Stimulated activated naive CD8-positive, alpha-beta T cell treated with anti-CD3 and anti-CD28 coated beads, Interleukin-15, amount 100 ng/mL, for 72 hours (primary cell): ENCODE measurements at regions not wholly inside any gene's neighbourhood (a gene's known extent, or its start where the extent isn't known, plus 50 kb on each side); places are given as distances from the start of the nearest gene placed in this dataset.

Source experiments
- ATAC-seq: fragments of 150-1000 bp; cut with Tn5 transposase; 2 replicates; pipeline ENCODE4 v1.10.0; 2021; ENCODE audit warnings: mild to moderate bottlenecking, moderate library complexity
- DNase-seq, 2 donors: peaks; one replicate each; pipeline ENCODE4 v3.0.0; 2021 to 2022
- H3K27ac Mint-ChIP-seq, 2 donors: one replicate each; pipeline ENCODE4 v1.8.0; 2022; ENCODE audit warnings: mild to moderate bottlenecking in 2 of 2, mixed read lengths in 2 of 2, moderate library complexity in 2 of 2
- H3K27me3 Mint-ChIP-seq: one replicate; pipeline ENCODE4 v1.8.0; 2022; ENCODE audit warnings: mixed read lengths
- H3K4me1 Mint-ChIP-seq: one replicate; pipeline ENCODE4 v1.8.0; 2022; ENCODE audit warnings: mild to moderate bottlenecking, mixed read lengths
- H3K4me3 Mint-ChIP-seq, 2 donors: one replicate each; pipeline ENCODE4 v1.8.0; 2022; ENCODE audit warnings: mild to moderate bottlenecking in 2 of 2, mixed read lengths in 2 of 2, moderate library complexity in 1 of 2
- H3K9me3 Mint-ChIP-seq, 2 donors: one replicate each; pipeline ENCODE4 v1.8.0; 2022; ENCODE audit warnings: mixed read lengths in 2 of 2

- Mint-ChIP-seq H3K27me3 (no peaks in the 10 kb centered on the region), H3K27ac (no peak overlapping the region), H3K4me3 (no peak overlapping the region), H3K4me1 (no peaks in the 10 kb centered on the region), H3K9me3 (peaks cover 16 to 19% of the 10 kb centered on the region in 2 donors)
- DNase-seq (no peak), ATAC-seq (no peak)
Observed at GRCh38 chr3:59153648-59154047, 103.8 kb upstream of the CFAP20DC start.

- ATAC-seq = no peak
- H3K4me3 Mint-ChIP-seq = no peak overlapping the region
- DNase-seq = no peak
- no peak overlapping the region for H3K27ac Mint-ChIP-seq
- peaks cover 17 to 21% of the 10 kb centered on the region in 2 donors for H3K9me3 Mint-ChIP-seq
- no peaks in the 10 kb centered on the region for H3K27me3 Mint-ChIP-seq
- H3K4me1 Mint-ChIP-seq = no peaks in the 10 kb centered on the region
Observed at GRCh38 chr3:59152943-59153342, 103.1 kb upstream of the CFAP20DC start.

- no peak overlapping the region for H3K4me3 Mint-ChIP-seq
- H3K27me3 Mint-ChIP-seq = no peaks in the 10 kb centered on the region
- ATAC-seq (no peak), DNase-seq (no peak)
- no peaks in the 10 kb centered on the region for H3K4me1 Mint-ChIP-seq
- H3K27ac Mint-ChIP-seq = no peak overlapping the region
- peaks cover 25 to 30% of the 10 kb centered on the region in 2 donors for H3K9me3 Mint-ChIP-seq
Observed at GRCh38 chr3:59150039-59150438, 100.2 kb upstream of the CFAP20DC start.

DNA sequence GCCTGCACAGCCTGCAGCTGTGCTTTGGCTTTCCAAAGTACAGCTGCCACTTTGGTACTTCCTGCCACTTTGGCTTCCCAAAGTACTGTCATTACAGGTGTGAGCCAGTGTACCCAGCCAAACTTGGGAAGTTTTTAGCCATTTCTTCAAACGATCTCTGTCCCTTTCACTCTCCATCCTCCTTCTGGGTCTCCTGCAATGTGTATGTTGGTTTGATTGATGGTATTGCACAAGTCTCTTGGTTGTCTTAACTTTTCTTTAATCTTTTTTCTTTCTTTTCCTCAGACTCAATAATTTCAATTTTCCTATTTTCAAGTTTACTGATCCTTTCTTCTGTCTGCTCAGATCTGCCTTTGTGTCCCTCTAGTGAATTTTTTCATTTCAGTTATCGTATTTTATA, 99.3 kb upstream of the CFAP20DC start:
- Mint-ChIP-seq H3K27ac (no peak overlapping the region), H3K4me3 (no peak overlapping the region), H3K9me3 (peaks cover 25 to 30% of the 10 kb centered on the region in 2 donors), H3K27me3 (no peaks in the 10 kb centered on the region), H3K4me1 (no peaks in the 10 kb centered on the region)
- ATAC-seq (no peak), DNase-seq (no peak)

GRCh38 chr3:59143447-59143846, 93.6 kb upstream of the CFAP20DC start:
- no peak for ATAC-seq
- Mint-ChIP-seq H3K9me3 (peaks cover 9 to 11% of the 10 kb centered on the region in 2 donors), H3K27me3 (no peaks in the 10 kb centered on the region)

DNA sequence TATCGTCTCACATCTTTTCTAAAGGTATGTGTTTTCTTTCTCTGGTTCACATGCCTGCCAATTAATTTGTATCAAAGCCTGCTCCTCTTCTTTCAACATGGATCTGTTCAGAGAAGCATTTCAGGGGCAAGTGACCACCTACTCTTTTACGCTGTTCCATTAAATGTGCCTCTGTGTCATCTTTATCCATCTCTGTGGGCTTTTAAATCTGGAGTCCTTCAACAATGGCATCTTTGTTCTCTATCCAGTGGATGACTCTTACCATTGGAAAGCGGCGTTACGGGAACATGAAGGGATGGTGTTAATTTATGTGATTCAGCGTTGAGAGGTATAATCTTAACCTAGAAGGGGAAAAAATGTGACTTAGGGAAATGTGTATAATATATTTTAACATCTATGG, 92.7 kb upstream of the CFAP20DC start:
- Mint-ChIP-seq H3K9me3 (peaks cover 5% of the 10 kb centered on the region in 2 donors), H3K4me3 (no peak overlapping the region), H3K27ac (no peak overlapping the region), H3K27me3 (no peaks in the 10 kb centered on the region), H3K4me1 (no peaks in the 10 kb centered on the region)
- no peak for ATAC-seq
- no peak for DNase-seq

More at GRCh38 chr3:59143447-59143846, 93.6 kb upstream of the CFAP20DC start:
- no peak overlapping the region for H3K27ac Mint-ChIP-seq
- H3K4me3 Mint-ChIP-seq = no peak overlapping the region
- DNase-seq = no peak
- no peaks in the 10 kb centered on the region for H3K4me1 Mint-ChIP-seq

- Mint-ChIP-seq H3K9me3 (no peaks in the 10 kb centered on the region), H3K4me3 (no peak overlapping the region), H3K27ac (no peak overlapping the region), H3K4me1 (no peaks in the 10 kb centered on the region), H3K27me3 (no peaks in the 10 kb centered on the region)
- ATAC-seq (no peak), DNase-seq (no peak)
Observed at GRCh38 chr3:59138966-59139365, 89.1 kb upstream of the CFAP20DC start.

GRCh38 chr3:59137415-59137814, 87.6 kb upstream of the CFAP20DC start:
- Mint-ChIP-seq H3K27me3 (no peaks in the 10 kb centered on the region), H3K4me3 (no peak overlapping the region), H3K4me1 (no peaks in the 10 kb centered on the region), H3K9me3 (no peaks in the 10 kb centered on the region), H3K27ac (no peak overlapping the region)
- ATAC-seq (no peak), DNase-seq (no peak)

- no peaks in the 10 kb centered on the region for H3K9me3 Mint-ChIP-seq
- no peak overlapping the region for H3K4me3 Mint-ChIP-seq
- peak overlapping the region in 1 of 2 donors; percentile 44 for H3K27ac Mint-ChIP-seq
- no peaks in the 10 kb centered on the region for H3K4me1 Mint-ChIP-seq
- ATAC-seq (no peak), DNase-seq (no peak)
- no peaks in the 10 kb centered on the region for H3K27me3 Mint-ChIP-seq
Observed at GRCh38 chr3:59136081-59136480, 86.3 kb upstream of the CFAP20DC start.

GRCh38 chr3:59135096-59135495, 85.3 kb upstream of the CFAP20DC start:
- no peak for DNase-seq
- no peak overlapping the region for H3K4me3 Mint-ChIP-seq

GRCh38 chr3:59133311-59133710, 83.5 kb upstream of the CFAP20DC start:
- H3K4me3 Mint-ChIP-seq = no peak overlapping the region
- H3K4me1 Mint-ChIP-seq = no peaks in the 10 kb centered on the region
- no peak for DNase-seq
- ATAC-seq = no peak
- H3K27me3 Mint-ChIP-seq = no peaks in the 10 kb centered on the region
- H3K9me3 Mint-ChIP-seq = no peaks in the 10 kb centered on the region
- H3K27ac Mint-ChIP-seq = no peak overlapping the region

More at GRCh38 chr3:59135096-59135495, 85.3 kb upstream of the CFAP20DC start:
- H3K27me3 Mint-ChIP-seq = no peaks in the 10 kb centered on the region
- ATAC-seq = no peak
- no peaks in the 10 kb centered on the region for H3K9me3 Mint-ChIP-seq
- no peak overlapping the region for H3K27ac Mint-ChIP-seq
- H3K4me1 Mint-ChIP-seq = no peaks in the 10 kb centered on the region

DNA sequence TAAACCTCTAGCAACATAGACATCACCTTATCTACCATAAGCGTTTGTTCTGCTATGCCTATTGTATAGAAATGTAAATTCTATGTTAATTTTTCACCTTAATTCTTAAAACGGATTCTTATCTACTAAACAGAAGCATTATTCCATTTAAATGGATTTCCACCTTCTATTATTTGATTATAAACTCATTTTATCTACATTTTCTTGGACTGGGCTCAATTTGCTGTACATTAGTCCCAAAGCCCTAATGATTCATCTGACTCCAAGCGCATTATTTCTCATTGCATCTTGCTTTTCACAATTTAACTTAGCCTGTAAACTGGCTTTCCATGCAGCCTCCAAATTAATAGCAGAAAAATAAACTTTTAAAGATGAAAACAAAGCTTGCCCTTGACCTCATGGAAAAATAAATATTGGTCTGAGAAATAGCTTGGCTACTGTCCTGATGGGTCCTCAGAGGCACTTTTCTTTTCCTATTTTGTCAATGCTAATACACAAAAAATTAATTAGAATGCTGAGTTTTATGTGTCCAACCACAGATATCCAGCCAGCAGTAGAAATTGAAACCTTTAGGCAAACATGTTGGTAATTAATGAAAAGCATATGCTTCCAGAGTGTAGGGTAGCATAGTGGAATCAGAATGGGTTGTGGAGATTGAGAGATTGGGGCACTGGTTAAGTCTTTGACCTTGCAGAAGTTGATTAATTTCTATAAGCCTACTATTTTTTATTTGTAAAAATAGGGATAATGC, 81.4 kb upstream of the CFAP20DC start:
- peaks cover 6% of the 10 kb centered on the region for H3K27me3 Mint-ChIP-seq
- no peaks in the 10 kb centered on the region for H3K9me3 Mint-ChIP-seq

GRCh38 chr3:59128685-59129084, 78.9 kb upstream of the CFAP20DC start:
- DNase-seq (no peak), ATAC-seq (no peak)
- peaks cover 8% of the 10 kb centered on the region for H3K27me3 Mint-ChIP-seq
- no peak overlapping the region for H3K27ac Mint-ChIP-seq
- no peak overlapping the region for H3K4me3 Mint-ChIP-seq
- no peaks in the 10 kb centered on the region for H3K4me1 Mint-ChIP-seq
- H3K9me3 Mint-ChIP-seq = no peaks in the 10 kb centered on the region

More for the DNA sequence above, 81.4 kb upstream of the CFAP20DC start:
- no peak overlapping the region for H3K4me3 Mint-ChIP-seq
- H3K4me1 Mint-ChIP-seq = no peaks in the 10 kb centered on the region
- DNase-seq (no peak), ATAC-seq (no peak)
- no peak overlapping the region for H3K27ac Mint-ChIP-seq

DNA sequence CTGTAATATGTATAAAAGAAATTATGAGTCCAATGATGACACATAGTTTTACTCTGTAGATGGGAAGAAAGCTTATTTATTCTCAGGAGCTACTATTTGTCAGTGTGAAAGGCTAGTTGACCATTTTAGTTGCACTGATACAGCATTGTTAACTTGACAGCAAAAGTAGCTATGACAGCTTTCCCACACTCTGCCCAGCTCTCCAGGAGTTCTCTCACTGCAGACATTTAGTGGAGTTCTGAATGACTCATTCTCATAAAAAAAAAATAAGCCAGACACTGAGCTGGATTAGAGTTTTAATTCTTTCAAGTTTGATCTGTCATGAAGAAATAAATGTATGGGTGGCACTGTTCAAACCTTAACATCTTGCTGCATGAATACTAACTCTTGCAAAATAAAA, 77.2 kb upstream of the CFAP20DC start:
- Mint-ChIP-seq H3K9me3 (no peaks in the 10 kb centered on the region), H3K4me3 (no peak overlapping the region), H3K4me1 (no peaks in the 10 kb centered on the region), H3K27me3 (peaks cover 8% of the 10 kb centered on the region), H3K27ac (no peak overlapping the region)
- no peak for DNase-seq
- no peak for ATAC-seq

DNA sequence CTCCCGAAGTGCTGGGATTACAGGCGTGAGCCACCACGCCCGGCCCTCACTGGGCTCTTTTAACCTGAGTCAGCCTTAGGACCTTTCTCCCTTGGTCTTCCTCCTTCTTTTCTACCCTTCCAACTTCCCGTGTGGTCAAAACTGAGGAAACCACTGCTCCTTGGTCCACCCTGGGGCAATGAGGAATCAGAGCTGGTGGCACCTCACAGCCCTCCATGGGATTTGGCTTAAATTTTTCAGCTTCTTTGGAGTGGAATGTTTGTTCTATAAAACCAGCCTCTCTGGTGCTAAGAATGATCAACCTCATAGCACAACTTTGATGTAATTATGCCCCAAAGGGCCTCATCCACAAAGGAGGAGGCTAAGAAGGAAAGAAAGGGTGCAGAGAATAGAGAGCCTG, 76.6 kb upstream of the CFAP20DC start:
- Mint-ChIP-seq H3K27ac (no peak overlapping the region), H3K4me3 (no peak overlapping the region), H3K4me1 (no peaks in the 10 kb centered on the region), H3K9me3 (no peaks in the 10 kb centered on the region), H3K27me3 (peaks cover 8% of the 10 kb centered on the region)
- no peak for ATAC-seq
- DNase-seq = no peak

- no peaks in the 10 kb centered on the region for H3K9me3 Mint-ChIP-seq
- no peak for ATAC-seq
- no peak for DNase-seq
- H3K27ac Mint-ChIP-seq = peak overlapping the region in 1 of 2 donors; percentile 21
- H3K27me3 Mint-ChIP-seq = peaks cover 5% of the 10 kb centered on the region
- H3K4me1 Mint-ChIP-seq = no peaks in the 10 kb centered on the region
- no peak overlapping the region for H3K4me3 Mint-ChIP-seq
Observed at GRCh38 chr3:59121346-59122144, 71.7 kb upstream of the CFAP20DC start.
